Middle frontal gyrus (tissue), 1 donor: ENCODE measurements at regions not wholly inside any gene's neighbourhood (a gene's known extent, or its start where the extent isn't known, plus 50 kb on each side); places are given as distances from the start of the nearest gene placed in this dataset.
"Not testable (repeated sequence)": the region's sequence is repeated elsewhere in the genome, so short reads cannot be mapped to it uniquely, and the experiment has no call there.

Experiments used
- DNase-seq: peaks from one replicate; pipeline ENCODE4 v3.0.0-alpha.2; 2015; ENCODE audit warnings: low spot score; ENCODE audit errors: extremely low spot score

DNA sequence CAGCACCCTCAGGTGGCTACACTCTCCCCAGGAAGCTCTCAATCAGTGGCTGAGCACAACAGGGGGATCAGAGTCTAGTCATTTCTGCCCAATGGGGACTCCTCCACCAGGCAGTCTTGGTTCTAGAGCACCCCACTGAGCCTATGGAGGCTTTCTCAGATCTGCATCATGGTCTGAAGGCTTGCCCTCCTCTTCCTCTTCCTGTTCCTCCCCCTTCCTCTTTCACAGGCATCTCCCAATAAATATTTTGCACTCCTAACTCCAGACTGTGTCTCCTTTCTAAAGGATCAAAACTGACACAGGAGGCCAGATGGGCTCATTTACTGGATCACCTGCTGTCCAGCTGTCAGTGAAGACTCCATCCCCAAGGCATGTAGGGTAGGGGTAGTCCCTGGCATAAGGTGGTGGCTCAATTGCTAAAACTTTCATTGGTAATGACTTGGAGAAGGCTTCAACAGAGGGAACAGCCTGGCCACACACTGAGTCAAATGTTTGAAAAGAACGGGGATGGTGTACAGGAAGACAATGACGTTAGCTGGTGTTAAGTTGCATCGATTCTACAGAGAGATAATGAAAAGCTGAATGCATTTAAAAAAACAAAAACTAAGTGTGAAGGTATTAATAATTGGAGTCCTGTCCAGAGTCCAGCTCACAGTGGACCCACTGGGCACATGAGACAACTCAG is 84.2 kb upstream of the SLC2A1 start:
- DNase-seq = no peak

GRCh38 chr1:43042127-43042526 is 83.5 kb upstream of the SLC2A1 start:
- DNase-seq = no peak

DNA sequence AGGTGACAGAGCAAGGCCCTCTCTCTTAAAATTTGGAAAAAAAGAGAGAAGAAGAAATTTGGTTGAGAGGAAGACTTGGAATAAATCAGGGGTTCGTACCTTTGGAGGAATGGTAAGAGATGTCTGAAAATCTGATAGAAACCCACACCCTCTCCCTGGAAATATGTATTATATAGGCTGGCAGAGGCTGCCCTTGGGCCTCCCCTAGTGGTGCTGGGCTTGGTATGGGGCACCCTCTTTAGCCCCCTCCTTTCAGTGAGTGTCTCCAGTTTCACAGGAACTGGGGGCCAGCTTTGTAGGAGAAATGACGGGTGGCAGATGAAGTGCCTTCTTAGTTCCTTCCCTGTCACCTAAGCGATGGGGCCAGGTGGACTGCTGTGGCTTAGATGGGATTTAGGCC is 82.9 kb upstream of the SLC2A1 start:
- no peak for DNase-seq

- DNase-seq = no peak
These were observed 80.8 kb upstream of the SLC2A1 start for GRCh38 chr1:43039228-43040055.

DNA sequence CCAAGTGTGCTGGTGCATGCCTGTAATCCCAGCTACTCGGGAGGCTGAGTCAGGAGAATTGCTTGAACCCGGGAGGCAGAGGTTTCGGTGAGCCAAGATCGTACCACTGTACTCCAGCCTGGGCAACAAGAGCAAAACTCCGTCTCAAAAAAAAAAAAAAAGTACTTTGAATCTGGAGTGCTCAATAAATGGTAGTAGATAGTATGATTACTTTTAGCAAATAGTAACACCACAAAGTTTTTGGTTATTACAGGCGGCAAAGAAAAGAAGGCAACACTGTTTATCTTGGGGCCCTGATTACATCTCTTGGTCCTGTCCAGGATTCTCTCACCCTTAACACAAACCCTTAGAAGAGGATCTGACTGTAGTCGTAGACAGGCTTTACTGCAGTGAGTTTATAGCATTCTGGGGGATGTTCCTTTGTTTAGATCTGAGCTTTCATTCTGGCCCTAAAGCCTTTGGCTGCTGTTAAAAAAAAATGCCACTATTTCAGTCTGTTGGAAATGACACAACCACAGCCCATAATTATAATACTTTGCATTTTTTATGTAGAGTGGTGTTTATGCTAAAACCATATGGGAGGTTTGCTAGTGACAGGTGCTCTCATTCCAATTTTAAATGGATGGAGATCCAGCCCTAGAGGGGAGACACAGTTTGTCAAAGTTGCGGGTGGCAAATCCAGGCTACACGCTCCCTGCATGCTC is 79.7 kb upstream of the SLC2A1 start:
- DNase-seq = no peak

DNA sequence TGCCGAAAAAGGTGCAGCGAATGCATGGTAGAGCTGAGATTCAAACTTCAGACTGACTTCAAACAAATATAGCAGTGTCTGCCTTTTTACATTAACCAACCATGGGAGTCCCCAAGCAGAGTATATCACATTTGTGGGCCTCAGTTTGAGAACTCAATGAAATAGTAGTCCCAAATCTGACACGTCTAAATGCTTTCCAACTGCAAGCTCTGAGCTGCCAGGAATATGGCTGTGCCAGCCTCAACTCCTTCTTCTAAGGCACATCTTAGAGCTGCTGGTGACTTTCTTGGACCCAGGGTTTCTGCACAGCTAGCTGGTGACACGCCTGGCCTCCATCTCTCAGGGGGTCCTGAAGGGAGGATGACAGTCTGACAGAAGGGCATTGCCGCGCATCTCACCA is 78.8 kb upstream of the SLC2A1 start:
- no peak for DNase-seq

GRCh38 chr1:43036932-43037331 is 78.3 kb upstream of the SLC2A1 start:
- DNase-seq = no peak

DNA sequence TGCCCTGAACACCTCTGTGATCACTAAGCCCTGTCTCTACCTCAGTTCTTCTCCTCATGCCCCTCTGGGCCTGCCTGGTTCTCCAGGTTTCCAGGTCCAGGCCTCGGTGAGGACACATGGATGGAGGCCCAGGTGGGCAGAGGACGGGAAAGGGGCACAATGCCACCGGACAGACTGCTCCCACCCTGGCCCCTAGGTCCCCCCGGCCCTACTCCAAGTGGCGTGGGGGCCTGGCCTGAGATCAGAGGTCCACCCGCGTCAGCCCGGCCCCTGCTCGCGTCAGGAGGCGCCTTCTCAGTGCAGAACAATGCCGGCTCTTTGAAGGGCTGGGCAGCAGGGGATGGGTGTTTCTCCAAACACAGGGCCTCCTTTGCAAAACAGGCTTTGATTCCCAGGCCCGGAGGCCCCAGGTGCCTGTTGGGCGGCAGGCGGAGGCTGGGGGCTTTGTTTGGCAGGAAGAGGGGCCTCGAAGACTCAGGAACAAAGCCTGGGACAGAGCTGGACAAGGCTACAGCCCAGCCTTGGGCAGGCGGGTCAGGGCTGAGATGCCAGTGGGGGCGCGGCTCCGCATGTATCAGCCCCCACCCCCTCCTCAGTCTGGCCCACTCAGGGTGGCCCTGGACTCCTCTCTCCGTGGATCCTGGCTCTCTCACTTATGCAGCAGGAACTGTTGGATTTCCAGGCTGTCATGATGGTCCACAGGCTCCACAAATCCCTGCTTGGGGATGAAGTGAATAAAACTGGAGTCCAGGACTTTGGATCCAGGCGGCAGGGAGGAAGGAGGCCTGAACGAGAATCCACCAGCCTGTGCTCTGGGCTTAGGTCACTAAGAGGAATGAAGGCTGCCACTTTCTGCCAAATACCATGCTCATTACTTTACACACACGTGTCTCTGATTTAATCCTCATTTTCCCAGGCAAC is 77.4 kb upstream of the SLC2A1 start:
- DNase-seq = no peak

- no peak for DNase-seq
These were observed 76.1 kb upstream of the SLC2A1 start for GRCh38 chr1:43034778-43035177.

DNA sequence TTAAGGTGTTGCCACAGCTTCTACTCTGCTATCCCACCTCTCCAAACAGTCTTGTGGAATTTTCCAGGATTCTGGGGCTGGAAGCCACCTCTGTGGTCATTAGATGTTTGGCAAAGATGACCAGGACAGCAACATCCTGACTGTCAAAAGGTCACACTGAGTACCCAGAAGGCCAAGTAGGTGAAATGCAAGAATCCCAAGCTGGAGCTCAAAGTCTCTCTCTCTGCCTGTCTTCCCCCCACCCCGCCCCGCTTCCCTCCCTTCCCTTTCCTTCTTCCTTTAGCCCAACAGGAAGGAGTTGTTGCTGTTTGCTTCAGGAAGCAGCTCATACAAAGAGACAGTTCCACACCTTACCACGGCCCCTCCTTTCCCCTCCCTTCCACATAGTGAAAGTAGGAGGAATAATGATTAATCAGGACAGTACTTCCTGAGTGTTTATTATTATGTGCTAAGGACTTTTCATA is 75.6 kb upstream of the SLC2A1 start:
- no peak for DNase-seq

DNA sequence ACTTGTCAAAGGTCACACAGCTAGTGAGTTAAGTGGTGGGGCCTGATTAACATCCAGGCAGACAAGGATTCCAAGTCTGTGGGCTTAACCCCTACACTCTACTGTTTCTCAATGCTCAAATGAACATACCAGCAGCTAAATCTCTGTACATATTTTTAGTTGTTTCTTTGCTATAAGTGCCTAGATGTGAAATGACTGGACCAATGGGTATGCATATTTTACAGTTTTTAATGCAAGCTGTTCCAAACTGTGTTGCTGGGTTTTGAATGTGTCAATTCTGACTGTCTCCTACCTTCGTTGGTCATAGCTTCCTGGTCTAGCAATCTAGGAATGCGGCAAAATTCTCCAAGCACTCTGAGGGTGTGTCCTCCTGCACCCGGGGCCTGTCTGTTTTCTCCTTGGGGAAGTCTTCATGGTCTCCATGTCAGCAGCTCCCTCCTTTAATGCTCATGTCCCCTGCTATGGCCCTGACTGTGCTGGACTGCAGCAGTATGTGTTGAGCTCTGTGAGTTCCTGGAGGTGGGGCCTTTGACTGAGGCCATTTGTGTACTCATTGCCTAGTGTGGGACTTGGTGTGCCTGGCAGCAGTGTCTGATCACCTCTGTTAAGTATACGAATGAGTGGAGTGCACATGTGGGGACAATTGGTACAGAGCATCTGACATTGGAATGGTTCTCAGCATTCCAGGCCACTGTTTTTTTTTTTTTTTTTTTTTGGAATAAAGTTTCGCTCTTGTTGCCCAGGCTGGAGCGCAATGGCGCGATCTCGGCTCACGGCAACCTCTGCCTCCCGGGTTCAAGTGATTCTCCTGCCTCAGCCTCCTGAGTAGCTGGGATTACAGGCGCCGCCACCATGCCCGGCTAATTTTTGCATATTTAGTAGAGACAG is 72.9 kb upstream of the SLC2A1 start:
- no peak for DNase-seq

DNA sequence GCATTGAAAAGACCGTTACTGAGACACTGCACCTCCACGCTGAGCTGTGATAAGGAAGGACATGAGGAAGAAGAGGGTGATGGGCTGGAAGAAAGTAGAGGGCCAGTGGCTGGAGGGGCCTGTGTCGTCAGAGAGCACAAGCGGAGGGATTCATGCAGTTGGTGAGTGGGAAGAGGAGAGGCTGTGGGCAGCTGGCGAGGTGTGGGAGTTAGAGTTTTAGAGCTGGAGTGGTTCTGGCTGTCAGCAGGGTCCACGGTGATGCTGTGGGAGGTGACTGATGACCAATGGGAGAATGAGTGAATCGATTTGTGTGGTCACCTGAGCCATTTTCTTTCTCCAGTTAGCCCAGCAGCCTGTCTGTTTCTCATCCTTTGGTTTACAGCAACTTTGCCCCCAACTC is 66.2 kb upstream of the SLC2A1 start:
- DNase-seq = no peak

DNA sequence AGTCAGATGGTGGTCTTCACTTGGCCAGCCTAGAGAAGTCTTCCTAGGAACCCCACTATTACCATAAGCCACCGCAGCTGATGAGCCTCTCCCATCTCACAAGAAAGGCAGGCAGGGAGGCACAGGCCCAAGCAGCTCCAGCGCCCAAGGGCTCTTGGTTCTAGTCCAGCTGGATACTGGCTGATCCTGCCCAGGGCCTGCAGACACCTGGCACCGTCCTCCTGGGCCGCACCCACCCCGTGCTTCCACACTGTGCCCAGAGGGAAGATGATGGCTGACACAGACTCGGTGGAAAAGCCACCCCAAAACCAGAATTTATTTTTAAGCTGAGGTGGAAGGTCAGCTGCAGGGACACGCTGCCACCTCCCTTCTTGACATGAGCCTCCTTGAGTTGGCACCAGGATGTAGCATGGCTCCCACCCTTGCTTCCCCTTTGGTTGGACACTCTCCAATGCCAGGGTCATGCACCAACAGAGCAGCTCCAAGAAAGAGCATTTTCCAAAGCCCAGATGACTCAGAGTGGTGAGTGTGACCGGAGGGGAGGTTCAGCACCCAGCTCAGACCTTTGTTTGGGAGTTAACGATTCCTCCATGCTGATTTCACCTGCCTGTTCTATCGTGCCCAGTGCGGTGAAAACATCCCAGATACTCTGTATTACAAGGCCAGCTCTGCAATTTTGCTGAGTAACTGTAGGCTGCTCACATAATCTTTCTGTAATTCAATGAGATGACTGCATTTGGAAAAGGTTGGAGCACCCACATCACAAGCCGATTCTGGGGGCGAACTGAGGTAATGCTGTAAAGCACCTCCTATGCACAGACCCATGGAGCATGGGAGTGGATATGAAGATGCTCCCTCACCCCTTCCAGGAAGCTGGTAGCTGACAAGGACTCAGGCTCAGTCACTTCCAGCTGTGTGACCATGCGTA is 63.1 kb upstream of the SLC2A1 start:
- no peak for DNase-seq

DNA sequence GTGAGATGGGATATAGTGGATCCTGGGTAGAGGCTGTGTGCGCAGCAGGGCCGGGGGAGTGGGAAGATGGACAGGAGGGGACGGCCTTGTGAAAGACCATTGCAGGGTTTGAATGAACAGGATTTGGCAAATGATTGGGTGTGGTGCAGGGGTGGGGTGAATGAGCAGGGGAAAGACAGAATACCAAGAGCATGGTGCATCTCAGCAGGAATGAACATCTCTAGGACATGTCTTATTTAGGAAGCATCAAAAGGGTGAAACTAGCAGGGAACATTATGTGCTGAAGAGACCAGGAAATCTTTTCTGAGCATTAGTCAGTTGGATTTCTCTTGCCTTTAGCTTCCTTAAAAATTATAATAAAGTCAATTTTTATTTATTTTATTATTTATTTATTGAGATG is 60.6 kb upstream of the SLC2A1 start:
- no peak for DNase-seq

GRCh38 chr1:43018121-43018520 is 59.5 kb upstream of the SLC2A1 start:
- DNase-seq = no peak

- no peak for DNase-seq
These were observed 56.6 kb upstream of the SLC2A1 start for GRCh38 chr1:43015269-43015668.

DNA sequence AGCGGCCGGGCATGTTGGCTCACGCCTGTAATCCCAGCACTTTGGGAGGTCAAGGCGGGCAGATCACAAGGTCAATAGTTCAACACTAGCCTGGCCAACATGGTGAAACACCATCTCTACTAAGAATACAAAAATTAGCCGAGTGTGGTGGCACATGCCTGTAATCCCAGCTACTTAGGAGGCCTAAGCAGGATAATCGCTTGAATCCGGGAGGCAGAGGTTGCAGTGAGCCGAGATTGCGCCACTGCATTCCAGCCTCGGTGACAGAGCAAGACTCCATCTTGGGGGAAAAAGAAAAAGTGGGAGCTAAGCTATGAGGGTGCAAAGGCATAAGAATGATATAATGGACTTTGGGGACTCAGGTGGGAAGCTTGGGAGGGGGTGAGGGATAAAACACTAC is 55.9 kb upstream of the SLC2A1 start:
- not testable (repeated sequence) for DNase-seq

DNA sequence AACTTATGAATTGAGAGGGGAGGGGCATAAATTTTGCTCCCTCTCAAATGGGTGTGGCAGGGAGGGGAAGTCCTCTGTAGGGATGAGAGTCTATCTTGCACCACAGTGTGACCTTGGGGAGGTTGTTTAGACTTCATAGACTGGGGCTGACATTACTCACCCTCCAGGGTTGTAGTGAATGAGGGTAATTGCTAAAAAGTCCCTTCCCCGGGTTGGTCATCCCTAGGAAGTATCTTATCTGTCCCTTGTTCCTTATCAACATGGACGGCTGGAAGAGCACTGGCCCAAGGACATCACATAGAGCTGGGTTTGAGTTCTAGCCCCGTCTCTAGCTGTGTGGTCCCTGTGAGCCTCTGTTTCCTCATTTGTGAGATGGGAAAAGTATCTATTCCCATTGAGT is 52.4 kb upstream of the SLC2A1 start:
- DNase-seq = no peak

GRCh38 chr1:43009274-43009673 is 50.6 kb upstream of the SLC2A1 start:
- no peak for DNase-seq
